ENCODE measurements at regions not wholly inside any gene's neighbourhood (a gene's known extent, or its start where the extent isn't known, plus 50 kb on each side); places are given as distances from the start of the nearest gene placed in this dataset.

- no peak for TF ChIP-seq CTCF (conservative IDR thresholded peaks at IDR 0.05)
- no peak overlapping the region for H3K27ac ChIP-seq
Measured at GRCh38 chr16:61214780-61215179, 821.5 kb downstream of the CDH8 start.

GRCh38 chr16:61210076-61210475, 826.2 kb downstream of the CDH8 start:
- H3K27ac ChIP-seq, result no peak overlapping the region
- no peak for TF ChIP-seq CTCF (conservative IDR thresholded peaks at IDR 0.05)

GRCh38 chr16:61195006-61195405, 841.2 kb downstream of the CDH8 start:
- H3K27ac ChIP-seq, result no peak overlapping the region
- no peak for TF ChIP-seq CTCF (conservative IDR thresholded peaks at IDR 0.05)

- no peak for TF ChIP-seq CTCF (conservative IDR thresholded peaks at IDR 0.05)
- H3K27ac ChIP-seq, result no peak overlapping the region
Measured at GRCh38 chr16:61194573-61194972, 841.7 kb downstream of the CDH8 start.

DNA sequence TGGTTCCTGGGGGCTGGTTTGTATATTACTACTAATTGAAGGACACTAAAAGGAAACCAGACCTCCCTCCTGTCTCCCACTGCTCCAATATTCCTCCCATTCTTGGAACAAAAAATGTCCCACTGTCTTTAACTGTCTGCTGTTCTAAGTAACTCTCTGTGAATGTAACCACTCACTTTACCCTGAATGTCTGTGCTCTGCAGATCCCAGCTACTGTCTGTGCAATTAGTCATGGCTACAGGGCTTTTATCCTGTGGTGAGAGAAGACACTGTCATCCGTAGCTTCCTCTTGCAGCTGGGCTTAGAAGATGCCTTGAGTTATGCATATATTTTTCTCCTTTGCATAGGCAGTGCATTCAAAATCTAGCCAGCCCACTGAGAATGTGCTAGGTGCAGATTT, 853.8 kb downstream of the CDH8 start:
- H3K27ac ChIP-seq, result no peak overlapping the region
- no peak for TF ChIP-seq CTCF (conservative IDR thresholded peaks at IDR 0.05)

- TF ChIP-seq CTCF (conservative IDR thresholded peaks at IDR 0.05), result no peak
Measured at GRCh38 chr16:61181982-61182381, 854.3 kb downstream of the CDH8 start.

GRCh38 chr16:61179561-61179960, 856.7 kb downstream of the CDH8 start:
- H3K27ac ChIP-seq, result no peak overlapping the region
- TF ChIP-seq CTCF (conservative IDR thresholded peaks at IDR 0.05), result no peak

More at GRCh38 chr16:61181982-61182381, 854.3 kb downstream of the CDH8 start:
- no peak overlapping the region for H3K27ac ChIP-seq

DNA sequence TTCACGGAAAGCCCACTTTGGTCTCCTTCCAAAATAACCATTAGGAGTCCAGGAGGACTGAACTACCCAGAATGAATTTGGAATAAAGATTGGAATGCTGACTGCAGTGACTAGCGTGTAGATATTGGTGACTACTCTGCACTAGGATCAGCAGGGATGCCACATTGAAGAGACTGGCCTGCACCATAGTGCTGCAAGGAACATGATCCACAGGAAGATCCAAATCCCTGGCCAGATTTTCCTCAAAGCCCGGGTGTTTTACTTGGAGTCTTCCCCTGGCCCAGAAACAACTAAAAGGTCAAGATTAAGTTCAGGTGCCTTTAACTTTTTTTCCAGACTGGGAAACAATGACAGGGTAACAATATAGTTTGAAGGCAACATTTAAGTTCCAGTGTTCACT, 870.4 kb downstream of the CDH8 start:
- no peak for TF ChIP-seq CTCF (conservative IDR thresholded peaks at IDR 0.05)
- no peak overlapping the region for H3K27ac ChIP-seq
